GM23338 (cell line): ENCODE measurements at regions not wholly inside any gene's neighbourhood (a gene's known extent, or its start where the extent isn't known, plus 50 kb on each side); places are given as distances from the start of the nearest gene placed in this dataset.

Source experiments
- ATAC-seq: fragments of 200-7000 bp; cut with Tn5 transposase; 3 replicates; pipeline ENCODE4 v1.9.1; 2020
- DNase-seq: peaks from one replicate; pipeline ENCODE4 v3.0.0-alpha.2; 2015; ENCODE audit warnings: low spot score
- H2AFZ ChIP-seq: fragments of 200-600 bp; sonication (generic); 2 replicates; pipeline ENCODE4 v1.8.0; 2016; ENCODE audit warnings: antibody characterized with exemption, mild to moderate bottlenecking, moderate library complexity
- H3F3A ChIP-seq: fragments of 200-600 bp; sonication (generic); replicated peaks from 2 replicates; pipeline ENCODE4 v1.8.0; 2017; ENCODE audit warnings: antibody characterized with exemption, mixed run types, low read depth
- H3K27ac ChIP-seq: fragments of 200-600 bp; sonication (generic); 2 replicates; pipeline ENCODE4 v1.6.1; 2016; ENCODE audit warnings: low read depth
- H3K27me3 ChIP-seq: fragments of 200-600 bp; sonication (generic); 2 replicates; pipeline ENCODE4 v1.8.0; 2016; ENCODE audit warnings: mild to moderate bottlenecking, mixed run types, moderate library complexity; ENCODE audit not compliant: insufficient read depth
- H3K36me3 ChIP-seq: fragments of 200-600 bp; sonication (generic); 2 replicates; pipeline ENCODE4 v1.8.0; 2016; ENCODE audit warnings: mild to moderate bottlenecking; ENCODE audit not compliant: insufficient read depth
- H3K4me1 ChIP-seq: fragments of 200-600 bp; sonication (generic); 2 replicates; pipeline ENCODE4 v1.8.0; 2016; ENCODE audit warnings: mild to moderate bottlenecking, moderate library complexity; ENCODE audit not compliant: insufficient read depth
- H3K4me2 ChIP-seq: fragments of 200-600 bp; sonication (generic); 2 replicates; pipeline ENCODE4 v1.7.1; 2017; ENCODE audit warnings: mixed run types
- H3K4me3 ChIP-seq: fragments of 200-600 bp; sonication (generic); 2 replicates; pipeline ENCODE4 v1.6.1; 2016; ENCODE audit warnings: mixed run types
- H3K79me2 ChIP-seq: fragments of 200-600 bp; sonication (generic); replicated peaks from 2 replicates; pipeline ENCODE4 v1.8.0; 2017; ENCODE audit warnings: mild to moderate bottlenecking; ENCODE audit not compliant: insufficient read depth
- H3K9me2 ChIP-seq: fragments of 200-600 bp; sonication (generic); 2 replicates; pipeline ENCODE4 v1.8.0; 2017; ENCODE audit not compliant: insufficient read depth
- H4K20me1 ChIP-seq: fragments of 200-600 bp; sonication (generic); replicated peaks from 2 replicates; pipeline ENCODE4 v1.8.0; 2017; ENCODE audit warnings: mild to moderate bottlenecking; ENCODE audit not compliant: insufficient read depth
- H3K27ac Mint-ChIP-seq: 2 replicates; pipeline ENCODE4 v1.8.0; 2020; ENCODE audit warnings: inconsistent platforms, mild to moderate bottlenecking, moderate library complexity, mixed read lengths
- H3K27me3 Mint-ChIP-seq: 3 replicates; pipeline ENCODE4 v1.8.0; 2022; ENCODE audit warnings: low read depth, mild to moderate bottlenecking, moderate library complexity, mixed read lengths, inconsistent platforms; ENCODE audit not compliant: insufficient read depth, poor library complexity
- H3K36me3 Mint-ChIP-seq: 3 replicates; pipeline ENCODE4 v1.8.0; 2021; ENCODE audit warnings: low read depth, mild to moderate bottlenecking, inconsistent platforms, moderate library complexity, mixed read lengths
- H3K4me1 Mint-ChIP-seq: 3 replicates; pipeline ENCODE4 v1.8.0; 2020; ENCODE audit warnings: mild to moderate bottlenecking, inconsistent platforms, mixed read lengths
- H3K4me3 Mint-ChIP-seq: 3 replicates; pipeline ENCODE4 v1.8.0; 2021; ENCODE audit warnings: moderate library complexity, mild to moderate bottlenecking, inconsistent platforms, mixed read lengths
- H3K9me3 Mint-ChIP-seq: 3 replicates; pipeline ENCODE4 v1.8.0; 2020; ENCODE audit warnings: moderate library complexity, mild to moderate bottlenecking, inconsistent platforms, mixed read lengths
- EZH2 ChIP-seq: fragments of 200-600 bp; sonication (generic); IDR thresholded peaks from one replicate; pipeline ENCODE4 v1.8.0; 2017; ENCODE audit warnings: antibody characterized with exemption, mild to moderate bottlenecking, low read depth; ENCODE audit not compliant: unreplicated experiment
- JUNB ChIP-seq: IDR thresholded peaks from one replicate; pipeline ENCODE4 v1.6.1; 2016; ENCODE audit warnings: antibody characterized with exemption; ENCODE audit not compliant: unreplicated experiment
- POLR2AphosphoS5 ChIP-seq: IDR thresholded peaks from 2 replicates; pipeline ENCODE4 v1.6.1; 2016; ENCODE audit warnings: antibody characterized with exemption, low read depth
- STAT1 ChIP-seq: IDR thresholded peaks from one replicate; pipeline ENCODE4 v1.6.1; 2016; ENCODE audit warnings: antibody characterized with exemption; ENCODE audit not compliant: unreplicated experiment
- ZNF114 ChIP-seq: fragments of 250-450 bp; sonication (Bioruptor Pico); IDR thresholded peaks from 2 replicates; pipeline ENCODE4 v1.5.0; 2020; ENCODE audit warnings: mild to moderate bottlenecking, moderate library complexity
- ZNF331 ChIP-seq: fragments of 250-450 bp; sonication (Bioruptor Pico); IDR thresholded peaks from 2 replicates; pipeline ENCODE4 v1.5.0; 2020; ENCODE audit warnings: low read depth, mild to moderate bottlenecking, moderate library complexity
- TF ChIP-seq, protein P1 (sequence below): IDR thresholded peaks from one replicate; pipeline ENCODE4 v1.6.1; 2018; ENCODE audit warnings: antibody characterized with exemption; ENCODE audit not compliant: unreplicated experiment
- TF ChIP-seq, protein P2 (sequence below): IDR thresholded peaks from 2 replicates; pipeline ENCODE4 v1.6.1; 2016; ENCODE audit warnings: antibody characterized with exemption
- TF ChIP-seq, protein P3 (sequence below), 2 experiments: fragments of 200-600 bp in 1 of 2; sonication (generic) in 1 of 2; conservative IDR thresholded peaks; 2 replicates each; pipeline versions ENCODE4 v1.5.1 to v1.6.1; 2016 to 2017; ENCODE audit warnings: antibody characterized with exemption in 2 of 2, low read depth in 2 of 2, mild to moderate bottlenecking in 2 of 2, moderate library complexity in 1 of 2

DNA sequence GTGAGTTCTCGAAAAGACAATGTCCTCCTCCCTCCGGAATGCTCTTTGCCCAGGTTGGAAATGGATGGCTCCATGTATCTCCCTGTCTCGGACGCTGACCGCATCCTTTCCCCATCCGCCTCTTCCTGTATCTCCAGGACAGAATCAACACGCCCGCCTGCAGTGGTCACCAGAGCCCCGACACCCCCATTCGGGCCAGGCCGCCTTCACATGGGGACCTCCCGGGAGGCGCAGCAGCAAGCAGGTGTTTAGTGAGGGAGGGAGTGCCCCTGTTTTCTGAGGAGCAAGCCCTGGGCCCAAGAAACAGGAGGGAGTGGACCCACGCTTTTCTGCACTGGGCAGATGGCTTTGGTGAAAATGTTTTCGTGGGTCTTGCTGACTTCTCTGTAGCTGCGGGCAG lies 83.5 kb upstream of the TTC34 start:
- Histone ChIP-seq H3K4me3 (no peak overlapping the region), H3F3A (no peaks in the 10 kb centered on the region), H3K4me1 (no peaks in the 10 kb centered on the region), H3K36me3 (no peaks in the 10 kb centered on the region), H2AFZ (no peak overlapping the region), H4K20me1 (no peaks in the 10 kb centered on the region), H3K4me2 (no peak overlapping the region), H3K27me3 (no peaks in the 10 kb centered on the region), H3K79me2 (no peaks in the 10 kb centered on the region), H3K9me2 (no peaks in the 10 kb centered on the region), H3K27ac (no peak overlapping the region)
- Mint-ChIP-seq H3K9me3 (peaks cover 57% of the 10 kb centered on the region), H3K4me3 (no peak overlapping the region), H3K36me3 (peaks cover 7% of the 10 kb centered on the region; the same call in 2 of the 3 replicates), H3K27me3 (peaks cover 9% of the 10 kb centered on the region), H3K4me1 (no peaks in the 10 kb centered on the region), H3K27ac (no peak overlapping the region)
- no peak for DNase-seq
- no peak for ATAC-seq
- no peak for TF ChIP-seq STAT1
- no peak for TF ChIP-seq EZH2
- TF ChIP-seq, protein P1, sequence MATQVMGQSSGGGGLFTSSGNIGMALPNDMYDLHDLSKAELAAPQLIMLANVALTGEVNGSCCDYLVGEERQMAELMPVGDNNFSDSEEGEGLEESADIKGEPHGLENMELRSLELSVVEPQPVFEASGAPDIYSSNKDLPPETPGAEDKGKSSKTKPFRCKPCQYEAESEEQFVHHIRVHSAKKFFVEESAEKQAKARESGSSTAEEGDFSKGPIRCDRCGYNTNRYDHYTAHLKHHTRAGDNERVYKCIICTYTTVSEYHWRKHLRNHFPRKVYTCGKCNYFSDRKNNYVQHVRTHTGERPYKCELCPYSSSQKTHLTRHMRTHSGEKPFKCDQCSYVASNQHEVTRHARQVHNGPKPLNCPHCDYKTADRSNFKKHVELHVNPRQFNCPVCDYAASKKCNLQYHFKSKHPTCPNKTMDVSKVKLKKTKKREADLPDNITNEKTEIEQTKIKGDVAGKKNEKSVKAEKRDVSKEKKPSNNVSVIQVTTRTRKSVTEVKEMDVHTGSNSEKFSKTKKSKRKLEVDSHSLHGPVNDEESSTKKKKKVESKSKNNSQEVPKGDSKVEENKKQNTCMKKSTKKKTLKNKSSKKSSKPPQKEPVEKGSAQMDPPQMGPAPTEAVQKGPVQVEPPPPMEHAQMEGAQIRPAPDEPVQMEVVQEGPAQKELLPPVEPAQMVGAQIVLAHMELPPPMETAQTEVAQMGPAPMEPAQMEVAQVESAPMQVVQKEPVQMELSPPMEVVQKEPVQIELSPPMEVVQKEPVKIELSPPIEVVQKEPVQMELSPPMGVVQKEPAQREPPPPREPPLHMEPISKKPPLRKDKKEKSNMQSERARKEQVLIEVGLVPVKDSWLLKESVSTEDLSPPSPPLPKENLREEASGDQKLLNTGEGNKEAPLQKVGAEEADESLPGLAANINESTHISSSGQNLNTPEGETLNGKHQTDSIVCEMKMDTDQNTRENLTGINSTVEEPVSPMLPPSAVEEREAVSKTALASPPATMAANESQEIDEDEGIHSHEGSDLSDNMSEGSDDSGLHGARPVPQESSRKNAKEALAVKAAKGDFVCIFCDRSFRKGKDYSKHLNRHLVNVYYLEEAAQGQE, result no peak
- no peak for TF ChIP-seq ZNF331
- TF ChIP-seq, protein P2, sequence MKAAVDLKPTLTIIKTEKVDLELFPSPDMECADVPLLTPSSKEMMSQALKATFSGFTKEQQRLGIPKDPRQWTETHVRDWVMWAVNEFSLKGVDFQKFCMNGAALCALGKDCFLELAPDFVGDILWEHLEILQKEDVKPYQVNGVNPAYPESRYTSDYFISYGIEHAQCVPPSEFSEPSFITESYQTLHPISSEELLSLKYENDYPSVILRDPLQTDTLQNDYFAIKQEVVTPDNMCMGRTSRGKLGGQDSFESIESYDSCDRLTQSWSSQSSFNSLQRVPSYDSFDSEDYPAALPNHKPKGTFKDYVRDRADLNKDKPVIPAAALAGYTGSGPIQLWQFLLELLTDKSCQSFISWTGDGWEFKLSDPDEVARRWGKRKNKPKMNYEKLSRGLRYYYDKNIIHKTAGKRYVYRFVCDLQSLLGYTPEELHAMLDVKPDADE, result no peak
- no peak for TF ChIP-seq JUNB
- no peak for TF ChIP-seq POLR2AphosphoS5

- peaks cover 7% of the 10 kb centered on the region; the same call in 1 of the 3 replicates for H3K36me3 Mint-ChIP-seq
- Histone ChIP-seq H3K4me2 (no peak overlapping the region), H3K4me3 (no peak overlapping the region), H3K27ac (no peak overlapping the region), H4K20me1 (no peaks in the 10 kb centered on the region), H3F3A (no peaks in the 10 kb centered on the region), H3K9me2 (no peaks in the 10 kb centered on the region), H3K27me3 (no peaks in the 10 kb centered on the region), H3K36me3 (no peaks in the 10 kb centered on the region), H3K4me1 (no peaks in the 10 kb centered on the region), H3K79me2 (no peaks in the 10 kb centered on the region), H2AFZ (no peak overlapping the region)
- DNase-seq, result no peak
- H3K4me1 Mint-ChIP-seq, result no peaks in the 10 kb centered on the region
- H3K4me3 Mint-ChIP-seq, result no peak overlapping the region
- peaks cover 6% of the 10 kb centered on the region for H3K27me3 Mint-ChIP-seq
- H3K9me3 Mint-ChIP-seq, result peaks cover 54% of the 10 kb centered on the region
- H3K27ac Mint-ChIP-seq, result no peak overlapping the region
- no peak for ATAC-seq
- TF ChIP-seq, protein P2, result no peak
- TF ChIP-seq STAT1, result no peak
- TF ChIP-seq, protein P1, result no peak
- no peak for TF ChIP-seq ZNF114 (CRISPR knock-in tag)
- TF ChIP-seq, protein P3, sequence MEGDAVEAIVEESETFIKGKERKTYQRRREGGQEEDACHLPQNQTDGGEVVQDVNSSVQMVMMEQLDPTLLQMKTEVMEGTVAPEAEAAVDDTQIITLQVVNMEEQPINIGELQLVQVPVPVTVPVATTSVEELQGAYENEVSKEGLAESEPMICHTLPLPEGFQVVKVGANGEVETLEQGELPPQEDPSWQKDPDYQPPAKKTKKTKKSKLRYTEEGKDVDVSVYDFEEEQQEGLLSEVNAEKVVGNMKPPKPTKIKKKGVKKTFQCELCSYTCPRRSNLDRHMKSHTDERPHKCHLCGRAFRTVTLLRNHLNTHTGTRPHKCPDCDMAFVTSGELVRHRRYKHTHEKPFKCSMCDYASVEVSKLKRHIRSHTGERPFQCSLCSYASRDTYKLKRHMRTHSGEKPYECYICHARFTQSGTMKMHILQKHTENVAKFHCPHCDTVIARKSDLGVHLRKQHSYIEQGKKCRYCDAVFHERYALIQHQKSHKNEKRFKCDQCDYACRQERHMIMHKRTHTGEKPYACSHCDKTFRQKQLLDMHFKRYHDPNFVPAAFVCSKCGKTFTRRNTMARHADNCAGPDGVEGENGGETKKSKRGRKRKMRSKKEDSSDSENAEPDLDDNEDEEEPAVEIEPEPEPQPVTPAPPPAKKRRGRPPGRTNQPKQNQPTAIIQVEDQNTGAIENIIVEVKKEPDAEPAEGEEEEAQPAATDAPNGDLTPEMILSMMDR (conservative IDR thresholded peaks at IDR 0.05; ENCODE audit: low read depth in 2 of 2), result no peak
- TF ChIP-seq JUNB, result no peak
- TF ChIP-seq POLR2AphosphoS5, result no peak
- no peak for TF ChIP-seq ZNF331
Measured at GRCh38 chr1:2886631-2887030, 85.1 kb upstream of the TTC34 start.
